ENCODE measurements at regions not wholly inside any gene's neighbourhood (a gene's known extent, or its start where the extent isn't known, plus 50 kb on each side); places are given as distances from the start of the nearest gene placed in this dataset.
A peak's percentile ranks its signal among the peaks of the same experiment; 100 is the strongest.

GRCh38 chr15:47184908-47185801 is 532.1 kb upstream of the SEMA6D start:
- peaks cover 63% of the 10 kb centered on the region for H3K27me3 Mint-ChIP-seq (ENCODE audit: low read depth, poor library complexity)
- DNase-seq, result peak; percentile 36

DNA sequence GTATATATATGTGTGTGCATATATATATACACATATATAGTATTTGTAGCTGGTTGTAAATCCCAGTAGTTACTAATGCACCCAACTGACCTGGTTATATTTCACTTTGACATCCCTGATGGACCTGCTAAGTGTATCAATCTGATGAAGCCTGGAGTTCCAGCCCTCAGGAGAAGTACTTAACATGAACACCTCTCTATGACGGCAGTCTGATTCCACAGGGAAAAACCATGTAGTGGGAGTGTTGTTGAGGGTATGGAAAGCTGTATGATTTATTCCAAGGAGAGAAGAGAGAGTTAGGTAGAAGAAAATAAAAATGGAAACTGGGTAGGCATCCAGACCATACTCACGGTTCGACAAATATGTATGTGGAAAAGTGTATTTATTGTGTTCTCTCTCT is 531.2 kb upstream of the SEMA6D start:
- no peak for TF ChIP-seq CTCF (IDR thresholded peaks at IDR 0.05)
- no peak overlapping the region for H3K27ac Mint-ChIP-seq
- H3K4me3 Mint-ChIP-seq, result no peak overlapping the region
- H3K9me3 Mint-ChIP-seq, result peaks cover 14% of the 10 kb centered on the region
- H3K36me3 Mint-ChIP-seq (ENCODE audit: low read depth), result no peaks in the 10 kb centered on the region
- H3K27me3 Mint-ChIP-seq (ENCODE audit: low read depth, poor library complexity), result peaks cover 63% of the 10 kb centered on the region
- DNase-seq, result no peak
- H3K4me1 Mint-ChIP-seq, result peaks cover 13% of the 10 kb centered on the region

More at GRCh38 chr15:47184908-47185801, 532.1 kb upstream of the SEMA6D start:
- Mint-ChIP-seq H3K4me1 (peaks cover 13% of the 10 kb centered on the region), H3K36me3 (ENCODE audit: low read depth) (no peaks in the 10 kb centered on the region), H3K27ac (no peak overlapping the region), H3K4me3 (peak overlapping the region; percentile 93), H3K9me3 (peaks cover 14% of the 10 kb centered on the region)
- TF ChIP-seq CTCF (IDR thresholded peaks at IDR 0.05), result no peak

GRCh38 chr15:47188758-47189507 is 528.4 kb upstream of the SEMA6D start:
- Mint-ChIP-seq H3K4me1 (peaks cover 10% of the 10 kb centered on the region), H3K36me3 (ENCODE audit: low read depth) (no peaks in the 10 kb centered on the region), H3K9me3 (no peaks in the 10 kb centered on the region), H3K27me3 (ENCODE audit: low read depth, poor library complexity) (peaks cover 45% of the 10 kb centered on the region), H3K4me3 (no peak overlapping the region), H3K27ac (no peak overlapping the region)
- TF ChIP-seq CTCF (IDR thresholded peaks at IDR 0.05), result no peak
- no peak for DNase-seq

DNA sequence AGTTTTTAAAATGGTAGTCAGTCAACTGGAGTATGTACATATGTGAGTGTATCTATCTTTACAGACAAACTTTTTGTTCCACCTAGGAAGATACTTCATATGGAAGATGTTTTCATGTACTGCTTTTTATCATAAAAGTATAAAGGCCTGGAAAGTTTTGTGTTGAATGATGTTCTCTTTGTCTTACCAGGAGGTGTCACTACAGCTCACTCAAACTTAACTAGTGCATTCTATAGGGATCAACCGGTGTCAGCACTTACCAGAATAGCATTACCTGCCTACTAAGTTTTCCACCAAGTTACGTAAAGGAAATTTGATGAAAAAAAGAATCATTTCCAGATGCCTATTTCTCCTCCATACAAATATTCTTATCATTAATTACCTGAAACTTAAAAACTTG is 522.6 kb upstream of the SEMA6D start:
- Mint-ChIP-seq H3K27ac (no peak overlapping the region), H3K27me3 (ENCODE audit: low read depth, poor library complexity) (peaks cover 11% of the 10 kb centered on the region), H3K4me1 (peaks cover 27% of the 10 kb centered on the region), H3K36me3 (ENCODE audit: low read depth) (no peaks in the 10 kb centered on the region), H3K4me3 (no peak overlapping the region), H3K9me3 (no peaks in the 10 kb centered on the region)
- TF ChIP-seq CTCF (IDR thresholded peaks at IDR 0.05), result no peak
- no peak for DNase-seq

- TF ChIP-seq CTCF (IDR thresholded peaks at IDR 0.05), result peak; percentile 82
- Mint-ChIP-seq H3K36me3 (ENCODE audit: low read depth) (no peaks in the 10 kb centered on the region), H3K4me1 (peaks cover 27% of the 10 kb centered on the region), H3K9me3 (no peaks in the 10 kb centered on the region), H3K27ac (no peak overlapping the region), H3K4me3 (peak overlapping the region; percentile 41), H3K27me3 (ENCODE audit: low read depth, poor library complexity) (peaks cover 11% of the 10 kb centered on the region)
- peak; percentile 87 for DNase-seq
Observed at GRCh38 chr15:47196048-47196447, 521.3 kb upstream of the SEMA6D start.

Data from nephron progenitor cell (in vitro differentiated cells).